ENCODE measurements at regions not wholly inside any gene's neighbourhood (a gene's known extent, or its start where the extent isn't known, plus 50 kb on each side); places are given as distances from the start of the nearest gene placed in this dataset.
A peak's percentile ranks its signal among the peaks of the same experiment; 100 is the strongest.

DNA sequence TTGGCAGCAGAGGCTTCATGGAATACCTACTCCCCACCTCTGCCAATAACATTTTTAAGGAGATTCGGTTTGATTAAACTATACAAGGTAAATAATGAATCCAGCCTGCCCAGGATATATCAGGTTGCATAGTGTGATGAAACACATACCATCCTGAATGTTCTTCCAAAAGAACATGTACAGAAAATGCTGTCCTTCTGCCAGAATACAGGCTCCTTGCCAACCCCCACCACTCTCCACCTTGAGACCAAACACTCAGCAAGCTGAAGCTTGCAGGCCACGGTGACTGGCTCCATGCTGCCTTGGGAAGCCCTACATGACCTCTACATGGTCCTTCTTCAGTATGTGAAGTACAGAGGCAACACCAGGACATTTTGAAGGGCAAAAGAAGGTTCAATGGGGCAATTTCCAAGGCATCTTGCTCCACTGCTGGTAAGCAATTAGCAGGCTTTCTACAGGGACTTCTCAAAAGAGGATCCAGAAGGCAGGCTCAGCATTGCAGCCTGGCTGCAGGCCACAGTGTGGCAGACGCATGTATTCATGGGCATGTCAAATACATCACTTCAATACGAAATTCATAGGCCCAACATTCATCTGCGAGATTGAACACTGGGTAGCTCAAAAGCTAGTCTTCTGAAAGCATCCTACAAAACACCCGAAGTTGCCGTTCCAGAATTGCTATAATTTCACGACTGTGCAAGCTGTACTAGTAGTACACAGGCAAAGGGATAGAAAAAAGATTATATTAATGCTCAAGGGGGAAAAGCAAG, 62.4 kb upstream of the SERP2 start:
- no peaks in the 10 kb centered on the region for H4K20me1 ChIP-seq (ENCODE audit: control insufficient read depth, extremely low read depth, insufficient read depth, low read length)
- TF ChIP-seq, protein P1, sequence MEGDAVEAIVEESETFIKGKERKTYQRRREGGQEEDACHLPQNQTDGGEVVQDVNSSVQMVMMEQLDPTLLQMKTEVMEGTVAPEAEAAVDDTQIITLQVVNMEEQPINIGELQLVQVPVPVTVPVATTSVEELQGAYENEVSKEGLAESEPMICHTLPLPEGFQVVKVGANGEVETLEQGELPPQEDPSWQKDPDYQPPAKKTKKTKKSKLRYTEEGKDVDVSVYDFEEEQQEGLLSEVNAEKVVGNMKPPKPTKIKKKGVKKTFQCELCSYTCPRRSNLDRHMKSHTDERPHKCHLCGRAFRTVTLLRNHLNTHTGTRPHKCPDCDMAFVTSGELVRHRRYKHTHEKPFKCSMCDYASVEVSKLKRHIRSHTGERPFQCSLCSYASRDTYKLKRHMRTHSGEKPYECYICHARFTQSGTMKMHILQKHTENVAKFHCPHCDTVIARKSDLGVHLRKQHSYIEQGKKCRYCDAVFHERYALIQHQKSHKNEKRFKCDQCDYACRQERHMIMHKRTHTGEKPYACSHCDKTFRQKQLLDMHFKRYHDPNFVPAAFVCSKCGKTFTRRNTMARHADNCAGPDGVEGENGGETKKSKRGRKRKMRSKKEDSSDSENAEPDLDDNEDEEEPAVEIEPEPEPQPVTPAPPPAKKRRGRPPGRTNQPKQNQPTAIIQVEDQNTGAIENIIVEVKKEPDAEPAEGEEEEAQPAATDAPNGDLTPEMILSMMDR (conservative IDR thresholded peaks at IDR 0.05 in 1 of 2, IDR thresholded peaks at IDR 0.05 in 1 of 2; ENCODE audit: low read depth in 1 of 2, low read length in 2 of 2): no peak
- no peak for TF ChIP-seq EZH2 (IDR thresholded peaks at IDR 0.05; ENCODE audit: low read length, missing control alignments)
- no peaks in the 10 kb centered on the region for H3K36me3 ChIP-seq (ENCODE audit: control insufficient read depth, insufficient read depth, low read length)
- peak; percentile 52 to 68 for DNase-seq (ENCODE audit: low read depth in 2 of 2)
- peaks cover 21% of the 10 kb centered on the region for H3K4me1 ChIP-seq (ENCODE audit: control insufficient read depth, extremely low read depth, insufficient read depth, low read length)
- H3K79me2 ChIP-seq (ENCODE audit: control insufficient read depth, insufficient read depth, low read length): no peaks in the 10 kb centered on the region
- H3K4me2 ChIP-seq (ENCODE audit: extremely low read depth, insufficient read depth, low read length): no peak overlapping the region
- no peak overlapping the region for H3K27ac ChIP-seq (ENCODE audit: insufficient read depth, low read length)
- no peak overlapping the region for H3K4me3 ChIP-seq (replicated peaks in 1 of 4; ENCODE audit: control extremely low read depth in 1 of 4, insufficient read depth in 1 of 4, low read depth in 3 of 4, low read length in 4 of 4)
- no peak overlapping the region for H3K9ac ChIP-seq (ENCODE audit: insufficient read depth, low read length)
- H3K9me3 ChIP-seq (ENCODE audit: control insufficient read depth, insufficient read depth, low read depth, low read length): no peaks in the 10 kb centered on the region
- H2AFZ ChIP-seq (ENCODE audit: low read length): no peak overlapping the region
- H3K27me3 ChIP-seq (ENCODE audit: control insufficient read depth, insufficient read depth, low read length): no peaks in the 10 kb centered on the region

DNA sequence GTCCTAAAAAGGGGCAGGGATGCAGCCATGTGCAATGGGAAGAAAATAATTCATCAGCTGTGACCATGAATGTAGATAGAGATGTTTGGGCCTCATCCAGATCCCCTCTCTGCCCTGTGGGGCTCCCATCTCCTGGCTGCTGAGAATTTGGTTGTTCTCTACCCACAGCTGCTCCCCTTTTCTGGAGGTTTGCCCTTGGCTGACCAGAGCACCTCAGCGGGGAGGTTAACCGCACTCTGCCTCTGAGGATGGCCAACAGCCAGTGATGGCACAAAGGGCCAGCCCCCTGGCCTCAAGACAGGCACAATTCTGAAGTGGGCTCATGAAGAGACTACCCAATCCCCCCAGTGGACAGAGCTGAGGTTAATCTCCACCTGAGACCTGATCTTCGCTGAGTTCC, 61.5 kb upstream of the SERP2 start:
- H3K4me2 ChIP-seq (ENCODE audit: extremely low read depth, insufficient read depth, low read length): no peak overlapping the region

DNA sequence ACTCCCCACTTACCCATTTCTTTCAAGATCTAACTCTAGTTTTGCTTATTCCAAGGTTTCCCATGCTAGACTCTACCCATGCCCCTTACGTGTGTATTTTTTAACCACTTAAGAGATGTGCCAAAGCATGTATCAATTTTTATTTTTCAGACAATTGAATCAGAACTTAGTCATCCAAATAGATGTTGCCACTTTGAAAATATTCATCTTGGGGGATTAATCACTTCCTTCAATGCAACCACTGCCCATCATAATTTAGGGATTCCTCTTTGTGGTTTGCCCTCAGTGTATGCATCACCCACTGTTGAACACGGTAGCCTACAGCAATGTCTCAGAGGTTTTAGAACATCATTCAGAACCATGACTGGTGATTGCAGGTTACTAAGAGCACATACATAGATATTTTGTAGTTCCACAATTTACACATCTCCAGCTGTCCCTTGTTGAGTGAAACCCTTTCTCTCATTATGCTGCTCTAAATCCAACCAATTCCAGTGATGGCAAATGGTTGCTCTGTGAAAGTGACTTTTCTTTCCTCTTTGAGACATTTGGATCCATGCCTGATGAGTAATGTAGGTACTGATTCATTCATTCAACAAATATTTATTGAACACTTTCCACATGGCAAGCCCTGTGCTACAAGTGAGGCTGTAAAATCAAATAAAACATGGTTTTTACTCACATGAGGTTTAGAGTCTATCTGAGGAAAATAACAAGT, 60.6 kb upstream of the SERP2 start:
- peaks cover 22% of the 10 kb centered on the region for H3K4me1 ChIP-seq (ENCODE audit: control insufficient read depth, extremely low read depth, insufficient read depth, low read length)
- no peak overlapping the region for H2AFZ ChIP-seq (ENCODE audit: low read length)
- no peaks in the 10 kb centered on the region for H3K27me3 ChIP-seq (ENCODE audit: control insufficient read depth, insufficient read depth, low read length)
- H3K4me3 ChIP-seq (replicated peaks in 1 of 4; ENCODE audit: control extremely low read depth in 1 of 4, insufficient read depth in 1 of 4, low read depth in 3 of 4, low read length in 4 of 4): no peak overlapping the region
- peak overlapping the region; percentile 92 for H3K27ac ChIP-seq (ENCODE audit: insufficient read depth, low read length)
- peak; percentile 92 to 97 for DNase-seq (ENCODE audit: low read depth in 2 of 2)
- no peaks in the 10 kb centered on the region for H3K79me2 ChIP-seq (ENCODE audit: control insufficient read depth, insufficient read depth, low read length)
- peak overlapping the region; percentile 17 for H3K4me2 ChIP-seq (ENCODE audit: extremely low read depth, insufficient read depth, low read length)
- no peaks in the 10 kb centered on the region for H3K36me3 ChIP-seq (ENCODE audit: control insufficient read depth, insufficient read depth, low read length)
- H3K9ac ChIP-seq (ENCODE audit: insufficient read depth, low read length): no peak overlapping the region
- H3K9me3 ChIP-seq (ENCODE audit: control insufficient read depth, insufficient read depth, low read depth, low read length): no peaks in the 10 kb centered on the region
- H4K20me1 ChIP-seq (ENCODE audit: control insufficient read depth, extremely low read depth, insufficient read depth, low read length): no peaks in the 10 kb centered on the region
- TF ChIP-seq, protein P1 (conservative IDR thresholded peaks at IDR 0.05 in 1 of 2, IDR thresholded peaks at IDR 0.05 in 1 of 2; ENCODE audit: low read depth in 1 of 2, low read length in 2 of 2): no peak
- no peak for TF ChIP-seq EZH2 (IDR thresholded peaks at IDR 0.05; ENCODE audit: low read length, missing control alignments)

More for the DNA sequence above, 61.5 kb upstream of the SERP2 start:
- Histone ChIP-seq H3K79me2 (ENCODE audit: control insufficient read depth, insufficient read depth, low read length) (no peaks in the 10 kb centered on the region), H3K4me1 (ENCODE audit: control insufficient read depth, extremely low read depth, insufficient read depth, low read length) (peaks cover 17% of the 10 kb centered on the region), H3K36me3 (ENCODE audit: control insufficient read depth, insufficient read depth, low read length) (no peaks in the 10 kb centered on the region), H2AFZ (ENCODE audit: low read length) (no peak overlapping the region), H3K9ac (ENCODE audit: insufficient read depth, low read length) (no peak overlapping the region), H3K4me3 (replicated peaks in 1 of 4; ENCODE audit: control extremely low read depth in 1 of 4, insufficient read depth in 1 of 4, low read depth in 3 of 4, low read length in 4 of 4) (no peak overlapping the region), H3K9me3 (ENCODE audit: control insufficient read depth, insufficient read depth, low read depth, low read length) (no peaks in the 10 kb centered on the region), H4K20me1 (ENCODE audit: control insufficient read depth, extremely low read depth, insufficient read depth, low read length) (no peaks in the 10 kb centered on the region), H3K27me3 (ENCODE audit: control insufficient read depth, insufficient read depth, low read length) (no peaks in the 10 kb centered on the region), H3K27ac (ENCODE audit: insufficient read depth, low read length) (peak overlapping the region; percentile 92)
- no peak for DNase-seq (ENCODE audit: low read depth in 2 of 2)
- TF ChIP-seq, protein P1 (conservative IDR thresholded peaks at IDR 0.05 in 1 of 2, IDR thresholded peaks at IDR 0.05 in 1 of 2; ENCODE audit: low read depth in 1 of 2, low read length in 2 of 2): no peak
- no peak for TF ChIP-seq EZH2 (IDR thresholded peaks at IDR 0.05; ENCODE audit: low read length, missing control alignments)

Data from fibroblast of lung (primary cell).